ENCODE measurements at regions not wholly inside any gene's neighbourhood (a gene's known extent, or its start where the extent isn't known, plus 50 kb on each side); places are given as distances from the start of the nearest gene placed in this dataset.

GRCh38 chr14:42001431-42001830 is 394.8 kb downstream of the LRFN5 start:
- TF ChIP-seq CTCF (IDR thresholded peaks at IDR 0.05; ENCODE audit: insufficient read depth, low read depth, low read length): no peak
- H3K4me3 ChIP-seq (ENCODE audit: low read depth, low read length): no peak overlapping the region
- no peak for DNase-seq (ENCODE audit: low read depth)

DNA sequence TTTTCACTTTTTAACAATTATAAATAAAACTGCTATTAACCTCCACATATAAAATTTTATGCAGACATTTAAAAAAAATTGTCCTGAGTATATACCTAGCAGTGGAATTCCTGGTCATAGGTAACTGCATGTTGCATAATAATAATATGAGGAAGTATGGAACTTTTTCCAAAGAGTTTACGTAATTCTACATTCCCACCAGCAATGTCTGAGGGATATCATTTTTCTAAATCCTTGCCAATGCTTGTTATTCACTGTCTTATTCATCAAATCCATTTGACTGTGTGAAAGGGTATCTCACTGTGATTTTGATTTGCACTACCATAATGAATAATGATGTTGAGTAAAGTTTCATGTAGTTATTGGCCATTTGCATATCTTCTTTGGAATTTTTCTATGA is 393.8 kb downstream of the LRFN5 start:
- no peak overlapping the region for H3K4me3 ChIP-seq (ENCODE audit: low read depth, low read length)
- TF ChIP-seq CTCF (IDR thresholded peaks at IDR 0.05; ENCODE audit: insufficient read depth, low read depth, low read length): no peak
- no peak for DNase-seq (ENCODE audit: low read depth)

GRCh38 chr14:41993687-41994086 is 387.0 kb downstream of the LRFN5 start:
- TF ChIP-seq CTCF (IDR thresholded peaks at IDR 0.05; ENCODE audit: insufficient read depth, low read depth, low read length): no peak
- DNase-seq (ENCODE audit: low read depth): no peak
- no peak overlapping the region for H3K4me3 ChIP-seq (ENCODE audit: low read depth, low read length)

GRCh38 chr14:41986700-41987099 is 380.0 kb downstream of the LRFN5 start:
- no peak overlapping the region for H3K4me3 ChIP-seq (ENCODE audit: low read depth, low read length)
- no peak for TF ChIP-seq CTCF (IDR thresholded peaks at IDR 0.05; ENCODE audit: insufficient read depth, low read depth, low read length)
- no peak for DNase-seq (ENCODE audit: low read depth)

- no peak for TF ChIP-seq CTCF (IDR thresholded peaks at IDR 0.05; ENCODE audit: insufficient read depth, low read depth, low read length)
- no peak overlapping the region for H3K4me3 ChIP-seq (ENCODE audit: low read depth, low read length)
- DNase-seq (ENCODE audit: low read depth): no peak
Measured at GRCh38 chr14:41986083-41986645, 379.5 kb downstream of the LRFN5 start.

DNA sequence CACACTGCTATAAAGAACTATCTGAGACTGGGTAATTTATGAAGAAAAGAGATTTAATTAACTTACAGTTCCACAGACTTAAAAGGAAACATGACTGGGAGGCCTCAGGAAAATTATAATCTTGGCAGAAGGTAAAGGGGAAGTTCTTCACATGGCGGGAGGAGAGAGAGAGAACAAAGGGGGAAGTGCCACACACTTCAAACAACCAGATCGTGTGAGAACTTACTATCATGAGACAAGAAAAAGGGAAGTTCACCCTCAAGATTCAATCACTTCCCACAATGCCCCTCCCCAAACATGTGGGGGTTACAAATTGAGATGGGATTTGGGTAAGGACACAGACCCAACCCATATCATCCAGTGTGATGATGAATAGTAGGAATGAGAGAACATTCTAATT is 366.5 kb downstream of the LRFN5 start:
- no peak for DNase-seq (ENCODE audit: low read depth)
- no peak for TF ChIP-seq CTCF (IDR thresholded peaks at IDR 0.05; ENCODE audit: insufficient read depth, low read depth, low read length)
- H3K4me3 ChIP-seq (ENCODE audit: low read depth, low read length): no peak overlapping the region

- DNase-seq (ENCODE audit: low read depth): no peak
- no peak for TF ChIP-seq CTCF (IDR thresholded peaks at IDR 0.05; ENCODE audit: insufficient read depth, low read depth, low read length)
- H3K4me3 ChIP-seq (ENCODE audit: low read depth, low read length): no peak overlapping the region
Measured at GRCh38 chr14:41972531-41972930, 365.9 kb downstream of the LRFN5 start.

All from fibroblast of villous mesenchyme (primary cell).